PFSK-1 (cell line): ENCODE measurements at regions not wholly inside any gene's neighbourhood (a gene's known extent, or its start where the extent isn't known, plus 50 kb on each side); places are given as distances from the start of the nearest gene placed in this dataset.

Source experiments
- FOXP2 ChIP-seq: optimal IDR thresholded peaks from 2 replicates; pipeline ENCODE3; 2011; ENCODE audit warnings: borderline replicate concordance, control low read depth, inconsistent platforms; ENCODE audit not compliant: insufficient read depth; ENCODE audit errors: extremely low read length, extremely low read depth
- POLR2AphosphoS5 ChIP-seq: IDR thresholded peaks from 2 replicates; pipeline ENCODE4 v1.6.1; 2012; ENCODE audit warnings: low read depth, mild to moderate bottlenecking, control low read depth, low read length, moderate library complexity
- SIN3A ChIP-seq: IDR thresholded peaks from 2 replicates; pipeline ENCODE4 v1.6.1; 2012; ENCODE audit warnings: mild to moderate bottlenecking, low read length, moderate library complexity, borderline replicate concordance; ENCODE audit not compliant: insufficient read depth
- TAF1 ChIP-seq: IDR thresholded peaks from 2 replicates; pipeline ENCODE4 v1.6.1; 2012; ENCODE audit warnings: low read length, control low read depth, borderline replicate concordance; ENCODE audit not compliant: insufficient read depth
- TF ChIP-seq, protein P1 (sequence below), 2 experiments: IDR thresholded peaks; 2 replicates each; pipeline versions ENCODE4 v1.6.1 to v1.8.0; 2011 to 2012; ENCODE audit warnings: low read depth in 2 of 2, low read length in 2 of 2, control low read depth in 1 of 2, inconsistent platforms in 1 of 2, mild to moderate bottlenecking in 1 of 2, moderate library complexity in 1 of 2; ENCODE audit not compliant: insufficient read depth in 1 of 2

DNA sequence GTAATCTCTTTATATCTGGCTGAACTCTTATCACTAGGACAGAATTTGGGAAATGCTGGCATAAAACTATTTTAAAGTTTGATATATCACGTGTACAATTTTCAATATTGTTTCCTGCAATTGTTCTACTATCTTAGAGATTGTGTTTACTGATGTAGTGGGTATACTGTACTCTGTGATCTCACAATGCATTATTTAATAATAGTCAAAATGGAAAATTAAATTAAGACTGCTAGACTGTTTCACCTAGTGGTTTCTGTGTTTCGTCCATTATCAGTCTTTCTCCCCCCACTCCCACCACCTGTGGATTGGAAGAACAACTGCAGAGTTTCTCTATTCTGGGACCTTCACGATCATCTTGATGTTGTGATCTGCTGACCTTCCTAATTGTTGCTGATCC is 449.2 kb upstream of the SLC10A2 start:
- TF ChIP-seq FOXP2 = no peak

DNA sequence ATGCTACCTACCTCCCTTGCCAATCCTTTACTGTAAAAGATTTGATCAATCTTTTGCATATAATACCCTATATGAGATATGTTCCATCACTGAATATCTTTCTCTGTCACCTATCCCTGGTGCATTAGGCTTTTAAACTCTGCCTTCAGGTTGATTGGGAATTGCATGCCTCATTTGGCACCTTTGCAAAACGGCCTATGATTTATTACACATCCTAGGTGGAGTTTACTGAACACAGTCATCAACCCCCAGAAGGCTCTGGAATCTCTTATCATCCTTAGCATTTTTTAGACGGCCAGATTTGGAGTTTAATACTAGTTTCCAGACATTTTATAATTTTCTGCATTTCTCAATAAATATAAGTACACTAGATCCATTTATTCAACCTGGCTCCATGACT is 448.4 kb upstream of the SLC10A2 start:
- TF ChIP-seq SIN3A (no peak), TAF1 (no peak), POLR2AphosphoS5 (no peak), FOXP2 (no peak)
- TF ChIP-seq, protein P1, sequence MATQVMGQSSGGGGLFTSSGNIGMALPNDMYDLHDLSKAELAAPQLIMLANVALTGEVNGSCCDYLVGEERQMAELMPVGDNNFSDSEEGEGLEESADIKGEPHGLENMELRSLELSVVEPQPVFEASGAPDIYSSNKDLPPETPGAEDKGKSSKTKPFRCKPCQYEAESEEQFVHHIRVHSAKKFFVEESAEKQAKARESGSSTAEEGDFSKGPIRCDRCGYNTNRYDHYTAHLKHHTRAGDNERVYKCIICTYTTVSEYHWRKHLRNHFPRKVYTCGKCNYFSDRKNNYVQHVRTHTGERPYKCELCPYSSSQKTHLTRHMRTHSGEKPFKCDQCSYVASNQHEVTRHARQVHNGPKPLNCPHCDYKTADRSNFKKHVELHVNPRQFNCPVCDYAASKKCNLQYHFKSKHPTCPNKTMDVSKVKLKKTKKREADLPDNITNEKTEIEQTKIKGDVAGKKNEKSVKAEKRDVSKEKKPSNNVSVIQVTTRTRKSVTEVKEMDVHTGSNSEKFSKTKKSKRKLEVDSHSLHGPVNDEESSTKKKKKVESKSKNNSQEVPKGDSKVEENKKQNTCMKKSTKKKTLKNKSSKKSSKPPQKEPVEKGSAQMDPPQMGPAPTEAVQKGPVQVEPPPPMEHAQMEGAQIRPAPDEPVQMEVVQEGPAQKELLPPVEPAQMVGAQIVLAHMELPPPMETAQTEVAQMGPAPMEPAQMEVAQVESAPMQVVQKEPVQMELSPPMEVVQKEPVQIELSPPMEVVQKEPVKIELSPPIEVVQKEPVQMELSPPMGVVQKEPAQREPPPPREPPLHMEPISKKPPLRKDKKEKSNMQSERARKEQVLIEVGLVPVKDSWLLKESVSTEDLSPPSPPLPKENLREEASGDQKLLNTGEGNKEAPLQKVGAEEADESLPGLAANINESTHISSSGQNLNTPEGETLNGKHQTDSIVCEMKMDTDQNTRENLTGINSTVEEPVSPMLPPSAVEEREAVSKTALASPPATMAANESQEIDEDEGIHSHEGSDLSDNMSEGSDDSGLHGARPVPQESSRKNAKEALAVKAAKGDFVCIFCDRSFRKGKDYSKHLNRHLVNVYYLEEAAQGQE (IDR thresholded peaks at IDR 0.05; ENCODE audit: insufficient read depth in 1 of 2, low read depth in 2 of 2, low read length in 2 of 2) = no peak

DNA sequence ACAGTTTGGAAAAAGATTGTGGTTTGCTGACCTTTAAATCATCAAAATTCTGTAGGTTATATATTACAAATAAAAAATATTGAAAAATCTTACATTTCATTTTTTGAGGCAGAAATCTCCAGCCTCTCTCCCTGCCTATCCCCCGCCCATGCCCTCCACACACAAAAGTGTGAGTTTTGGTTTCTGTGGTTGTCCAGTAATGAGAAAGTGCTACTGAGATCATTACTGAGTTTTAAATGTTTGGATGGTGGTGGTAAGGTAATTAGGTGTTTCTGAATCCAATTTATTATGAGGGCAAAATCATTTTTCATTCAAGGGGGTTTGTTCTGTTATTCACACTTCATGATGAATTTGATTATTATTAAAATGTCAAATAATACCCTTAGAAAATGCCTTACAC is 448.0 kb upstream of the SLC10A2 start:
- TF ChIP-seq SIN3A = no peak
- no peak for TF ChIP-seq TAF1
- TF ChIP-seq FOXP2 = no peak
- TF ChIP-seq, protein P1 (IDR thresholded peaks at IDR 0.05; ENCODE audit: insufficient read depth in 1 of 2, low read depth in 2 of 2, low read length in 2 of 2) = no peak
- TF ChIP-seq POLR2AphosphoS5 = no peak

DNA sequence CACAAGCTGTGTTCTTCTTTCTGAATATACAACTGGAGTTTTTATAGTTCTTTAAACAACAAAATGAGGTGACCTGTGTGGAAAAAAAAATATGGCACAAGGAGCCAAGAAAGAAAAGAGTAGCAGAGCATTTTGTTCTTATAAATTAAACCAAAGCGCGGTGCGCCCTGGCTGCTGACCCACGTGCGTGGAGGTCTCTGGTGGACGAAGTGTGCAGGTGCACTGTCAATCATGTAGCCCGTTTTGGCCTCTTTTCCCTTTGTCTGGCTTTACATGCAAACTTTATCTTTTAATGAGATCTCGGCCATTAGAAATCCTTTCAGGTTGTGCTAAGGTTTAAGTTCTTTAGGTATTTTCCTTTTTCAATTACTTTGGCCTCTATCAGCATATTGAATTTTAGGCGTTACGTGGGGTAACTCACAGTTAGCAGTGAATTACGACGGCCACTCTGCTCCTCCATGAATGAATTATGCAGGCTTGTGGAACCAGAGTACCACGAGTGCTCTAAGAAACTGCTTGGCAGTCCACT is 443.9 kb upstream of the SLC10A2 start:
- no peak for TF ChIP-seq SIN3A
- TF ChIP-seq FOXP2 = no peak
- no peak for TF ChIP-seq POLR2AphosphoS5
- TF ChIP-seq, protein P1 (IDR thresholded peaks at IDR 0.05; ENCODE audit: insufficient read depth in 1 of 2, low read depth in 2 of 2, low read length in 2 of 2) = no peak
- no peak for TF ChIP-seq TAF1

DNA sequence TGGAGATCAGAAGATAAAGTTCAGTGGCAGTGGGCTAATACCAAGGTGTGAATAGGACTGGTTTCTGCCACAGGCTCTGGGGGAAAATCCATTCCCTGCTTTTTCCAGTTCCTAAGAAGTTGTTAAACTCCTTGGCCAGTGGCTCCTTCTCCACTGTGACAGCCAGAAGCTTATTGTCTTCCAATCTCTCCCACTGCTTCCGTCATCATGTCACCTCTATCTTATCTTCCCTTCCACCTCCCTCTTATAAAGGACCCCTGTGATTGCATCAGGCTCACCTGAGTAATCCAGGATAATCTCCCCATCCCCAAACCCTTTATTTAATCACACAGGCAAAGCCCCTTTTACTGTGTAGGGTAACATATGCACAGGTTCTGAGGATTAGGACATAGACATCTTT is 431.2 kb upstream of the SLC10A2 start:
- TF ChIP-seq POLR2AphosphoS5 = no peak
- no peak for TF ChIP-seq FOXP2
- TF ChIP-seq SIN3A = no peak
- TF ChIP-seq, protein P1 (IDR thresholded peaks at IDR 0.05; ENCODE audit: insufficient read depth in 1 of 2, low read depth in 2 of 2, low read length in 2 of 2) = no peak
